SU-DHL-6 (cell line): ENCODE measurements at regions not wholly inside any gene's neighbourhood (a gene's known extent, or its start where the extent isn't known, plus 50 kb on each side); places are given as distances from the start of the nearest gene placed in this dataset.

Experiments used
- H2AFZ ChIP-seq: fragments of 200-600 bp; sonication (generic); 2 replicates; pipeline ENCODE4 v1.6.1; 2014; ENCODE audit warnings: low read depth, mild to moderate bottlenecking, moderate library complexity, mixed read lengths, antibody characterized with exemption, low read length; ENCODE audit not compliant: severe bottlenecking
- H3F3A ChIP-seq: fragments of 200-600 bp; shearing (Covaris generic); 2 replicates; pipeline ENCODE4 v1.6.0; 2016; ENCODE audit warnings: antibody characterized with exemption, mild to moderate bottlenecking; ENCODE audit not compliant: insufficient read depth
- H3K27ac ChIP-seq: fragments of 200-600 bp; sonication (generic); 2 replicates; pipeline ENCODE4 v1.5.1; 2016; ENCODE audit warnings: low read depth, mild to moderate bottlenecking, low read length, moderate library complexity, mixed read lengths
- H3K27me3 ChIP-seq: fragments of 200-600 bp; sonication (generic), shearing (Covaris generic); 2 replicates; pipeline ENCODE4 v1.6.0; 2014; ENCODE audit warnings: mild to moderate bottlenecking, low read length
- H3K36me3 ChIP-seq: fragments of 200-600 bp; sonication (generic); 2 replicates; pipeline ENCODE4 v1.6.1; 2014; ENCODE audit warnings: mild to moderate bottlenecking, low read length, mixed read lengths
- H3K4me2 ChIP-seq: fragments of 300-600, 200-600 bp; shearing (Covaris generic), sonication (generic); 2 replicates; pipeline ENCODE4 v1.6.0; 2014; ENCODE audit warnings: low read length, low read depth, mild to moderate bottlenecking; ENCODE audit not compliant: poor library complexity, severe bottlenecking
- H3K4me3 ChIP-seq: fragments of 200-600 bp; sonication (generic); 2 replicates; pipeline ENCODE4 v1.5.1; 2014; ENCODE audit warnings: antibody characterized with exemption, low read length, mild to moderate bottlenecking, mixed read lengths; ENCODE audit not compliant: insufficient read depth, poor library complexity, severe bottlenecking
- H3K79me2 ChIP-seq: fragments of 200-600 bp; sonication (generic); 2 replicates; pipeline ENCODE4 v1.6.1; 2014; ENCODE audit warnings: mild to moderate bottlenecking, low read length, moderate library complexity; ENCODE audit not compliant: insufficient read depth
- H3K9ac ChIP-seq: fragments of 200-600 bp; sonication (generic); 2 replicates; pipeline ENCODE4 v1.7.0; 2014; ENCODE audit warnings: mild to moderate bottlenecking, low read length
- H3K9me2 ChIP-seq: fragments of 200-600 bp; sonication (generic); replicated peaks from 2 replicates; pipeline ENCODE4 v1.6.1; 2014; ENCODE audit warnings: low read length; ENCODE audit not compliant: insufficient read depth
- H3K9me3 ChIP-seq: fragments of 200-600 bp; sonication (generic); 2 replicates; pipeline ENCODE4 v1.6.1; 2014; ENCODE audit warnings: low read length, mixed read lengths; ENCODE audit not compliant: insufficient read depth
- H4K20me1 ChIP-seq: fragments of 200-600 bp; sonication (generic); 2 replicates; pipeline ENCODE4 v1.6.1; 2014; ENCODE audit warnings: low read depth, mild to moderate bottlenecking, antibody characterized with exemption, low read length, moderate library complexity, mixed read lengths
- EZH2phosphoT487 ChIP-seq: fragments of 200-600 bp; sonication (generic), shearing (Covaris generic); conservative IDR thresholded peaks from 2 replicates; pipeline ENCODE4 v1.6.1; 2018; ENCODE audit warnings: mild to moderate bottlenecking, antibody characterized with exemption, low read length, moderate library complexity, mixed read lengths
- TF ChIP-seq, protein P1 (sequence below): fragments of 200-600 bp; sonication (generic); IDR thresholded peaks from one replicate; pipeline ENCODE4 v1.5.1; 2017; ENCODE audit warnings: antibody characterized with exemption, mild to moderate bottlenecking, low read length, moderate library complexity; ENCODE audit not compliant: insufficient read depth, poor library complexity, severe bottlenecking

DNA sequence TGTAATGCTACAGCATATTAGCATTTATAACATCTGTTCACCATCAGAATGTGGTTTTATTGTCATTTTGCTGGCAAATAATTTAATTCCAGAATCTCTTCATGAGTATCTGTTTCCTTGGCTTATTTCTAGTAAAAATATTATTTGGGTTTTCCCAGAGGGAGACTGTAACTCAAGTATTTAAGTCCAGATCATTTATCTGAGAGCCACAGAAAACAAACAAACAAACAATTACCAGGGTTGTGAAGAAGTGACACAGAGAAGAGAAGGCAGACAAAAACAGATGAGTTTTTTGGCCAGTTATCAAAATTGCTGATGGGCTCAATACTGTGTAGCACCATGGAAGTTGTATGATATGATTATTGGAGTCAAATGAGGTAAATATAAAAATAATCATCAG is 515.1 kb downstream of the TECRL start:
- Histone ChIP-seq H3K79me2 (no peaks in the 10 kb centered on the region), H3K4me2 (no peak overlapping the region), H3K9ac (no peak overlapping the region), H3K9me3 (no peaks in the 10 kb centered on the region), H3K36me3 (no peaks in the 10 kb centered on the region), H3K9me2 (no peaks in the 10 kb centered on the region), H3K27me3 (no peaks in the 10 kb centered on the region), H4K20me1 (no peaks in the 10 kb centered on the region), H2AFZ (no peak overlapping the region), H3K4me3 (no peak overlapping the region), H3F3A (no peaks in the 10 kb centered on the region), H3K27ac (no peak overlapping the region)
- TF ChIP-seq, protein P1, sequence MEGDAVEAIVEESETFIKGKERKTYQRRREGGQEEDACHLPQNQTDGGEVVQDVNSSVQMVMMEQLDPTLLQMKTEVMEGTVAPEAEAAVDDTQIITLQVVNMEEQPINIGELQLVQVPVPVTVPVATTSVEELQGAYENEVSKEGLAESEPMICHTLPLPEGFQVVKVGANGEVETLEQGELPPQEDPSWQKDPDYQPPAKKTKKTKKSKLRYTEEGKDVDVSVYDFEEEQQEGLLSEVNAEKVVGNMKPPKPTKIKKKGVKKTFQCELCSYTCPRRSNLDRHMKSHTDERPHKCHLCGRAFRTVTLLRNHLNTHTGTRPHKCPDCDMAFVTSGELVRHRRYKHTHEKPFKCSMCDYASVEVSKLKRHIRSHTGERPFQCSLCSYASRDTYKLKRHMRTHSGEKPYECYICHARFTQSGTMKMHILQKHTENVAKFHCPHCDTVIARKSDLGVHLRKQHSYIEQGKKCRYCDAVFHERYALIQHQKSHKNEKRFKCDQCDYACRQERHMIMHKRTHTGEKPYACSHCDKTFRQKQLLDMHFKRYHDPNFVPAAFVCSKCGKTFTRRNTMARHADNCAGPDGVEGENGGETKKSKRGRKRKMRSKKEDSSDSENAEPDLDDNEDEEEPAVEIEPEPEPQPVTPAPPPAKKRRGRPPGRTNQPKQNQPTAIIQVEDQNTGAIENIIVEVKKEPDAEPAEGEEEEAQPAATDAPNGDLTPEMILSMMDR = no peak
- no peak for TF ChIP-seq EZH2phosphoT487

DNA sequence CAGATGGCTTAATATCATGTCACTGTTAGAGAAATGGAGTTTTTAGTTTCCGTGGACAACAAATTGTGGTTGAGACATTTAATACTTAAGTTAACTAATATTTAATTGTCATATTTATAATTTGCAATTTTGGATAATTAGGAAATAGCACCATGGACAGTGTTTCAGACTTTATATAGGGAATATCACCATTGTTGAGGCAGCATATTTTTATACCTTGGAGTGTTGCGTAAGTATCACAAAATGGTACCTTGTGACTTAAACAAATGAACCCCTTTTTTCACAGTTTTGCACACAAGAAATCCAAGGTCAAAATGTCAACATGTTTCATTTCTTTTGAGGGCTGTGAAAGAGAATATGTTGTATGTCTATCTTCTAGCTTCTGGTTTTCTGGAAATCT is 539.9 kb downstream of the TECRL start:
- no peak overlapping the region for H3K4me3 ChIP-seq
- H3K27ac ChIP-seq = no peak overlapping the region
- H3K36me3 ChIP-seq = no peaks in the 10 kb centered on the region
- no peaks in the 10 kb centered on the region for H3K79me2 ChIP-seq
- TF ChIP-seq, protein P1 = no peak
- TF ChIP-seq EZH2phosphoT487 = no peak
- H3K9me3 ChIP-seq = no peaks in the 10 kb centered on the region
- no peaks in the 10 kb centered on the region for H3F3A ChIP-seq
- H3K4me2 ChIP-seq = no peak overlapping the region
- no peak overlapping the region for H3K9ac ChIP-seq
- H3K9me2 ChIP-seq = no peaks in the 10 kb centered on the region
- no peak overlapping the region for H2AFZ ChIP-seq
- H4K20me1 ChIP-seq = no peaks in the 10 kb centered on the region
- H3K27me3 ChIP-seq = no peaks in the 10 kb centered on the region

DNA sequence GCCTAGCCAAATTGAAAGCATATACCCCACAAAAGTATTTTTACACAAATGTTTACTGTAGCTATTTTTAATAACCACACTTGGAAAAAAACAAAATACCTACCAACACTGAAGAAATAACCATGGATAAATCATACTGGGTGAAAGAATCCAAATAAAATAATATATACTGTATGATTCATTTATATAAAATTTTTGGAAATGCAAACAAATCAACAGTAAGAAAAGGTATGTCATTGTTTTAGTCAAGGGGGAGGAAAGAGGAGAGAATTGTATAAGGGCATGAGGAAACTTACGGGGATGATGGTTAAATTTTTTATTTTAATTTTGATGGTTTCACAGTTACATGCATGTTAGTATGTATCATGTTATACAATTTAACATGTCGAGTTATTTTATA is 557.8 kb downstream of the TECRL start:
- Histone ChIP-seq H3K9me2 (no peaks in the 10 kb centered on the region), H3K36me3 (no peaks in the 10 kb centered on the region), H3K4me3 (no peak overlapping the region), H3K4me2 (no peak overlapping the region), H3K79me2 (no peaks in the 10 kb centered on the region), H3K9me3 (no peaks in the 10 kb centered on the region), H3K27ac (no peak overlapping the region), H3K9ac (no peak overlapping the region), H2AFZ (no peak overlapping the region), H4K20me1 (no peaks in the 10 kb centered on the region), H3K27me3 (no peaks in the 10 kb centered on the region), H3F3A (no peaks in the 10 kb centered on the region)
- TF ChIP-seq, protein P1 = no peak
- no peak for TF ChIP-seq EZH2phosphoT487

DNA sequence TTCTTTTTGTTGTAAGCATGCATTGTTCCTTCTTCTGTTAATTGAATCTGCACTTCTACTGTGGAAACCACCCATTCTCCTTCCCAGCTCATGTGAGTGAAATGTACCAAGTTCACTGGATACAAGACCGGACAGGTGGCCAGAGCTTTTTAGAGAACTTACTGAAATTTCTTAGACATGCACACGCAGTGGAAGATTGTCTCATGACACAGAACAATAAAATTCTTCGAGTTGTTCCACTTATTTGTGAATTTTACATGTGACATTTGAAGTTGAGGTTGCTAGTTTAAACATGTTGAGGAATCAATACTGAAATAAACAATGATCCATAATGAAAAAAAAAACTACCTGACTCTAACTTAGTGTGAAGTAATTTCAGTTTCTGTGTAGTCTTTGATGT is 568.0 kb downstream of the TECRL start:
- TF ChIP-seq, protein P1 = no peak
- no peak for TF ChIP-seq EZH2phosphoT487
- Histone ChIP-seq H4K20me1 (no peaks in the 10 kb centered on the region), H3K9me3 (no peaks in the 10 kb centered on the region), H3K9ac (no peak overlapping the region), H3K79me2 (no peaks in the 10 kb centered on the region), H3K9me2 (no peaks in the 10 kb centered on the region), H3K27ac (no peak overlapping the region), H3K27me3 (no peaks in the 10 kb centered on the region), H3F3A (no peaks in the 10 kb centered on the region), H3K4me3 (no peak overlapping the region), H2AFZ (no peak overlapping the region), H3K4me2 (no peak overlapping the region), H3K36me3 (no peaks in the 10 kb centered on the region)
